NCI-H1048 (cell line): ENCODE measurements at regions not wholly inside any gene's neighbourhood (a gene's known extent, or its start where the extent isn't known, plus 50 kb on each side); places are given as distances from the start of the nearest gene placed in this dataset.

ENCODE experiments used
- DNase-seq: peaks from one replicate; lab custom pipeline; 2025; lab: John Stamatoyannopoulos, UW

GRCh38 chr4:18953613-18954012 lies 932.1 kb upstream of the LCORL start:
- DNase-seq: no peak

GRCh38 chr4:18945464-18945863 lies 923.9 kb upstream of the LCORL start:
- no peak for DNase-seq

- no peak for DNase-seq
These were observed 921.3 kb upstream of the LCORL start for GRCh38 chr4:18942874-18943273.

GRCh38 chr4:18938343-18939099 lies 917.0 kb upstream of the LCORL start:
- DNase-seq: no peak

- DNase-seq: no peak
These were observed 916.2 kb upstream of the LCORL start for GRCh38 chr4:18937746-18938145.

- no peak for DNase-seq
These were observed 915.5 kb upstream of the LCORL start for GRCh38 chr4:18937080-18937479.

GRCh38 chr4:18935659-18936345 lies 914.2 kb upstream of the LCORL start:
- no peak for DNase-seq

- DNase-seq: no peak
These were observed 912.6 kb upstream of the LCORL start for GRCh38 chr4:18934197-18934596.

GRCh38 chr4:18932730-18933339 lies 911.3 kb upstream of the LCORL start:
- no peak for DNase-seq

GRCh38 chr4:18931643-18932377 lies 910.3 kb upstream of the LCORL start:
- no peak for DNase-seq

GRCh38 chr4:18930487-18930886 lies 908.9 kb upstream of the LCORL start:
- no peak for DNase-seq

- no peak for DNase-seq
These were observed 902.1 kb upstream of the LCORL start for GRCh38 chr4:18923496-18924161.

- no peak for DNase-seq
These were observed 896.1 kb upstream of the LCORL start for GRCh38 chr4:18917689-18918088.

- DNase-seq: no peak
These were observed 892.6 kb upstream of the LCORL start for GRCh38 chr4:18914182-18914581.

- no peak for DNase-seq
These were observed 873.4 kb upstream of the LCORL start for GRCh38 chr4:18894928-18895327.

GRCh38 chr4:18882468-18882867 lies 860.9 kb upstream of the LCORL start:
- no peak for DNase-seq

- no peak for DNase-seq
These were observed 860.0 kb upstream of the LCORL start for GRCh38 chr4:18881556-18881955.

- DNase-seq: no peak
These were observed 859.3 kb upstream of the LCORL start for GRCh38 chr4:18880871-18881270.

- no peak for DNase-seq
These were observed 857.0 kb upstream of the LCORL start for GRCh38 chr4:18878561-18878960.

- no peak for DNase-seq
These were observed 847.6 kb upstream of the LCORL start for GRCh38 chr4:18869166-18869565.

GRCh38 chr4:18860836-18861530 lies 839.4 kb upstream of the LCORL start:
- DNase-seq: no peak
